ENCODE measurements at regions not wholly inside any gene's neighbourhood (a gene's known extent, or its start where the extent isn't known, plus 50 kb on each side); places are given as distances from the start of the nearest gene placed in this dataset.
"Not testable (repeated sequence)": the region's sequence is repeated elsewhere in the genome, so short reads cannot be mapped to it uniquely, and the experiment has no call there.

DNA sequence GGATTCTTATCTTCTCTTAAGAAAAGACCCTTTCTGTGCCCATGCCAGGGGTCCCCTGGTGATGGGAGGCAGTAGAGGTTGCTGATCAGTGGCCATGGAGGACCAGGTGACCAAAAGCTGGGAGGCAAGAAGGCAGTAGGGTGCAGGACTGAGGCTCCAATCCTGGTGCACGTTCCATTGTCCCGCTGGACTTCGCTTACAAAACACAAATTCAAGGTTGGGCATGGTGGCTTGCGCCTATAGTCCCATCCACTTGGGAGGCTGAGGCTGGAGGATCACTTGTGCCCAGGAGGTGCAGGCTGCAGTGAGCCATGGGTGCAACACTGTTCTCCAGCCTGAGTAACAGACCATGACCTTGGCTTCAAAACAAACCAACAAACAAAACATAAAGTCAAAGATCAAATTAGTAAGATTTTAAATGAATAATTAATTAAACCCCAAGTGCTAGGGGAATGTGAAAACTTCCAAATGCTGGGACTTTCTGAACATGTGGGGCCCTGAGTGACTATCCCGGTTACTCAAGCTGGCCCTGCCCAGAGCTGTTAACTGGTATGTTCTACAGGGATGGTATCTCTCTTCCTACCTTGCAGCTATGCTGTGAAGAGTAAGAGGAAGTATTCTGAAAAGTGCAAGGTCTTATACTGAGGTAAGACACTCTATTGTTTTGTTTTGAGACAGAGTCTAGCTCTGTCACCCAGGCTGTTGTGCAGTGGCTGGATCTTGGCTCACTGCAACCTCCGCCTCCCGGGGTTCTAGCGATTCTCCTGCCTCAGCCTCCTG is 97.6 kb downstream of the LYZL2 start:
- DNase-seq (ENCODE audit: low read depth), result no peak

DNA sequence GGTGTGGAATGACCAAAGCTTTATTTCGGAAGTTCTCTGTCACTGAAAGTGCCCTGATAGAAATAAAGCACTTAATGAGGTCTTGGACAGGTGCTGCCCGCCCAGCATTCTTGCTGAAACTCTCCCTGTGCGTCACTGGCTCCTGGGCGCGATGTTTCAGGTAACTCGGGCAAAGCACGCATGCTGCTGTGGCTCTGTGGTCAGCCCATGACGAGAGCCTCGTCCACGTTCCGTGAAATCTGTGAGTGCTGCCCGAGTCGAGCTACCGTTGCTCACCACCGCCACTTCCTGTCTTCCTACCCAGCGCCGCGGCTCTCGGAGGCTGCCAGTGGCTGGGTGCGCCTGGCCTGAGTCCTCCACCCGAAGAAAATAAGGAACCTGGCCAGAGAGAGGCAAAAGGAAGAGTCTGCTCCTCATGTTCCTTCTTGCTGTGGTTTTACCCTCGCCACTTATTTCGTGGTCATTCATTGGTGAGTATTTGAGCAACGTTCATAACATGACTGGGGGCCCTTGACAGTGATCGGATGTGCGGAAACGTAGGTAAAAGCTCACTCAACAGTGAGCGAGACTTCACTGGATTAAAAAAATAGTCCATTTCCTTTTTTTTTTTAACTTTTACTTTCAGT is 95.5 kb downstream of the MAP3K8 start:
- DNase-seq (ENCODE audit: low read depth), result peak; percentile 56

DNA sequence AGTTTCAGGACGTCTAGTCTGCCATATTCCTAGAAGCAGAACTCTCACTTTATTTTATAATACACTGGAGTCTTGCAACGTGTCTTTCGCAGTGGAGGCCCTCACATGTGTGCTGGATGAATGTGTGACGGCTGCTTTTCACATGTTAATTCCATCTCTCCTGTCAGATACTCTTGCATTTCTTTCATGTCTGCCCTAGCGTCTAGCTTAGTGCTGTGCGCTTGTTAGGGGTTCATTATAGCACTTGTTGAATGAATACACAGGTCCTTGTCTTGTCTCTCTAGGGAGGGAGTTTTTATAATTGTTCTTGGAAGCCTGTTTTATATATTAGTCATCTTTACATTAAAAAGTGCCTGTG is 94.4 kb downstream of the MAP3K8 start:
- DNase-seq (ENCODE audit: low read depth), result no peak

DNA sequence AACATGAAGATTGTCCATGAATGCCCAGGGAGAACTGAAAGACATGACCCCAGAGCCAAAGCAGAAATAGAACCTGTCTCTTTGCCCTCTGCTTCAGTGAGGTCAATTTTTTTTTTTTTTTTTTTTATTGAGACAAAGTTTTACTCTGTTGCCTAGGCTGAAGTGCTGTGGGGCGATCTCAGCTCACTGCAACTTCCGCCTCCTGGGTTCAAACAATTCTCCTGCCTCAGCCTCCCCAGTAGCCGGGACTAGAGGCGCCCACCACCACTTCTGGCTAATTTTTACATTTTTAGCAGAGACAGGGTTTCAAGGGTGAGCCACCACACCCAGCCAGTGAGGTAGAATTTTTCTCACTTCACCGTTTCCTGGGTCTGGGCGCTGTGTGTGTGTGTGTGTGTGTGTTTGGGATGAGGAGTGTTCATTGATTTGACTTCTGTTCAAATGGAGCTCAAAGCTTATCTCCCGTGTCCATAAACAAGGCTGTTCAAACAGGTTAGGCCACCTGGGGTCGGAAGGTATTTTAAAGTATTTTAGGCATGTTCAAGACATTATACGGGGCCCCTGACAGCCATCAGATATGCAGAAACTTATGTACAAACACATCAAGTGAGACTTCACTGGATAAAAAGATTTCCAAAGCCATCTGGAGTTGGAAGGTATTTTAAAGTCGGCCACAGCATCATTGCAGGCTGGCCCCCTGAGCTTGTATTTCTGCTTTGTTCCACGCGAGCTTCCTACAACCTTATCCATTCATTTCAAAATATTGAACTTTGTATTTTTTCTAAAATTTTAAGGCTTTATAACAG is 93.8 kb downstream of the MAP3K8 start:
- no peak for DNase-seq (ENCODE audit: low read depth)

DNA sequence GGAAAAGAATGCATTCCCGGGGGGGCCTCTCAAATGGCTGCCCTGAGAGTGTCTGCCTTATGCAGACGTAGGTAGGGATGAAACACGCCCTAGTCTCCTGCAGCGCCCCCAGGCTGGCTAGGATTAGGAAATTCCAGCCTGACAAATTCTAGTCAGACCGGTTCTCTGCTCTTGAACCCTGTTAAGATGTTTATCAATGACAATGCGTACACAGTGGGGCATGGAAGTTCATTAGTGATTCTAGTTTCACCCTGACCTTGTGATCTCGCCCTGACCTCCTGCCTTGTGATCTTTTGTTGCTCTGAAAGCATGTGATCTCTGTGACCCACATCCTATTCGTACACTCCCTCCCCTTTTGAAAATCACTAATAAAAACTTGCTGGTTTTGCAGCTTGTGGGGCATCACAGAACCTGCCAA is 88.7 kb downstream of the MAP3K8 start:
- not testable (repeated sequence) for DNase-seq (ENCODE audit: low read depth)

DNA sequence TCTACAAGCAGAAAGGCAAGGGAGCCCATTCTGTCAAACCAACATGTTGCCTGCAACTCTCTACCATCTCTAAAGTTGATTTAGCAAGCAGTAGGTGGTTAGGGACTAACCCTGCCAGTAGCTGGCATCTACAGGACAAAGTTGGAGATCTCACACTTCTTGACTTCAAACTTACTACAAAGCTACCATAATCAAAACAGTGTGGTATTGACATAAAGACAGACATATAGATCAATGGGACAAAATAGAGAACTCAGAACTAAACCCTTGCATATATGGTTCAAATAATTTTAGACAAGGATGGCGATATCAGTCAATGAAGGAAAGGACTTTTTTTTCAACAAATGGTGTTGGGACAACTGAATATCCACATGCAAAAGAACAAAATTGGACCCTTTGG is 84.9 kb downstream of the MAP3K8 start:
- no peak for DNase-seq (ENCODE audit: low read depth)
